HL-60 (cell line): ENCODE measurements at regions not wholly inside any gene's neighbourhood (a gene's known extent, or its start where the extent isn't known, plus 50 kb on each side); places are given as distances from the start of the nearest gene placed in this dataset.

Experiments used
- GABPA ChIP-seq: IDR thresholded peaks from 2 replicates; pipeline ENCODE4 v1.6.1; 2012; ENCODE audit warnings: low read depth
- POLR2AphosphoS5 ChIP-seq: IDR thresholded peaks from 2 replicates; pipeline ENCODE4 v1.6.1; 2012; ENCODE audit warnings: low read depth
- TF ChIP-seq, protein P1 (sequence below): IDR thresholded peaks from one replicate; pipeline ENCODE4 v1.5.1; 2011; ENCODE audit warnings: low read length, control low read depth, inconsistent platforms; ENCODE audit not compliant: insufficient read depth

DNA sequence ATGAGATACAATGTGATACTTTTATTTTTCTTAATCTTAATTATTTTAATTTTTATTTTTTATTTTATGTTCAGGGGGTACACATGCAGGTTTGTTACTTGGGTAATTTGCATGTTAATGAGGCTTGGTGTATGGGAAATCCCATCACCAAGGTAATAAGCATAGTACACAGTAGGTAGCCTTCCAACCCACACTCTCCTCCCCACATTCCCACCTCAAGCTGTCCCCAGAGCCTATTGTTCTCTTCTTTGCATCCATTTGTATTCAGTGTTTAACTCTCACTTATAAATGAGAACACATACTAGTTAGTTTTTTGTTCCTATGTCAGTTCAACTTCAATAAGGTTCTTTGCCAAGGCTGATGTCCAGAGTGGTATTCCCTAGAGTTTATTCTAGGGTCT lies 1375.4 kb downstream of the NSUN3 start:
- TF ChIP-seq, protein P1, sequence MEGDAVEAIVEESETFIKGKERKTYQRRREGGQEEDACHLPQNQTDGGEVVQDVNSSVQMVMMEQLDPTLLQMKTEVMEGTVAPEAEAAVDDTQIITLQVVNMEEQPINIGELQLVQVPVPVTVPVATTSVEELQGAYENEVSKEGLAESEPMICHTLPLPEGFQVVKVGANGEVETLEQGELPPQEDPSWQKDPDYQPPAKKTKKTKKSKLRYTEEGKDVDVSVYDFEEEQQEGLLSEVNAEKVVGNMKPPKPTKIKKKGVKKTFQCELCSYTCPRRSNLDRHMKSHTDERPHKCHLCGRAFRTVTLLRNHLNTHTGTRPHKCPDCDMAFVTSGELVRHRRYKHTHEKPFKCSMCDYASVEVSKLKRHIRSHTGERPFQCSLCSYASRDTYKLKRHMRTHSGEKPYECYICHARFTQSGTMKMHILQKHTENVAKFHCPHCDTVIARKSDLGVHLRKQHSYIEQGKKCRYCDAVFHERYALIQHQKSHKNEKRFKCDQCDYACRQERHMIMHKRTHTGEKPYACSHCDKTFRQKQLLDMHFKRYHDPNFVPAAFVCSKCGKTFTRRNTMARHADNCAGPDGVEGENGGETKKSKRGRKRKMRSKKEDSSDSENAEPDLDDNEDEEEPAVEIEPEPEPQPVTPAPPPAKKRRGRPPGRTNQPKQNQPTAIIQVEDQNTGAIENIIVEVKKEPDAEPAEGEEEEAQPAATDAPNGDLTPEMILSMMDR: no peak
- no peak for TF ChIP-seq POLR2AphosphoS5
- no peak for TF ChIP-seq GABPA
